Neuronal stem cell (in vitro differentiated cells): ENCODE measurements at regions not wholly inside any gene's neighbourhood (a gene's known extent, or its start where the extent isn't known, plus 50 kb on each side); places are given as distances from the start of the nearest gene placed in this dataset.

Experiments
- DNase-seq: peaks from one replicate; pipeline ENCODE4 v3.0.0-alpha.2; 2013; ENCODE audit warnings: low spot score
- H2AFZ ChIP-seq: one replicate; pipeline ENCODE4 v1.6.1; 2013; ENCODE audit warnings: mild to moderate bottlenecking, low read length, inconsistent platforms
- H2AK5ac ChIP-seq: 2 replicates; pipeline ENCODE4 v1.6.1; 2013; ENCODE audit warnings: low read depth, mild to moderate bottlenecking, inconsistent platforms, low read length, moderate library complexity, mixed read lengths
- H2BK120ac ChIP-seq: 2 replicates; pipeline ENCODE4 v1.6.1; 2013; ENCODE audit warnings: low read depth, mild to moderate bottlenecking, inconsistent platforms, low read length, moderate library complexity, mixed read lengths
- H2BK12ac ChIP-seq: one replicate; pipeline ENCODE4 v1.6.1; 2013; ENCODE audit warnings: low read length, inconsistent platforms
- H2BK15ac ChIP-seq: 2 replicates; pipeline ENCODE4 v1.6.1; 2013; ENCODE audit warnings: mild to moderate bottlenecking, low read length, inconsistent platforms, mixed read lengths
- H2BK5ac ChIP-seq: one replicate; pipeline ENCODE4 v1.6.1; 2013; ENCODE audit warnings: inconsistent platforms, mild to moderate bottlenecking, low read length, moderate library complexity
- H3K14ac ChIP-seq: one replicate; pipeline ENCODE4 v1.6.1; 2013; ENCODE audit warnings: low read length, inconsistent platforms
- H3K18ac ChIP-seq: 2 replicates; pipeline ENCODE4 v1.6.1; 2013; ENCODE audit warnings: low read length, inconsistent platforms
- H3K23ac ChIP-seq: 2 replicates; pipeline ENCODE4 v1.6.1; 2013; ENCODE audit warnings: low read depth, mild to moderate bottlenecking, mixed read lengths, low read length, inconsistent platforms; ENCODE audit not compliant: poor library complexity
- H3K27ac ChIP-seq: replicated peaks from 3 replicates; pipeline ENCODE4 v1.5.1; 2013; ENCODE audit warnings: low read length, inconsistent platforms
- H3K27me3 ChIP-seq, 3 experiments: 2 replicates each; pipeline ENCODE4 v1.6.1; 2013; ENCODE audit warnings: low read length in 3 of 3, mild to moderate bottlenecking in 2 of 3, inconsistent platforms in 1 of 3, low read depth in 1 of 3, mixed read lengths in 1 of 3, moderate library complexity in 1 of 3; ENCODE audit not compliant: control insufficient read depth in 3 of 3, insufficient read depth in 3 of 3
- H3K36me3 ChIP-seq, 2 donors: replicated peaks in 1 of 2; 2 replicates each; pipeline ENCODE4 v1.6.1; 2013; ENCODE audit warnings: low read length in 2 of 2; ENCODE audit not compliant: control insufficient read depth in 2 of 2, insufficient read depth in 2 of 2
- H3K4ac ChIP-seq: 2 replicates; pipeline ENCODE4 v1.6.1; 2013; ENCODE audit warnings: inconsistent platforms, mild to moderate bottlenecking, low read length, moderate library complexity
- H3K4me1 ChIP-seq, 2 donors: 1 replicate in 1 of 2; 2 replicates in 1 of 2; pipeline ENCODE4 v1.6.1; 2013; ENCODE audit warnings: low read length in 2 of 2, low read depth in 1 of 2; ENCODE audit not compliant: control insufficient read depth in 2 of 2, insufficient read depth in 1 of 2
- H3K4me2 ChIP-seq: one replicate; pipeline ENCODE4 v1.6.1; 2013; ENCODE audit warnings: mild to moderate bottlenecking, low read length, inconsistent platforms; ENCODE audit not compliant: insufficient read depth, poor library complexity, severe bottlenecking
- H3K4me3 ChIP-seq, 2 donors: 2 replicates each; pipeline ENCODE4 v1.5.1; 2013; ENCODE audit warnings: low read length in 2 of 2, mild to moderate bottlenecking in 2 of 2, inconsistent platforms in 1 of 2, moderate library complexity in 1 of 2
- H3K79me1 ChIP-seq: one replicate; pipeline ENCODE4 v1.6.1; 2013; ENCODE audit warnings: low read depth, mild to moderate bottlenecking, inconsistent platforms, low read length, moderate library complexity
- H3K9ac ChIP-seq: one replicate; pipeline ENCODE4 v1.6.1; 2013; ENCODE audit warnings: mild to moderate bottlenecking, low read depth, low read length, inconsistent platforms; ENCODE audit not compliant: poor library complexity
- H3K9me3 ChIP-seq, 2 donors: replicated peaks in 1 of 2; 2 replicates each; pipeline versions ENCODE3 to v1.6.1; 2013; ENCODE audit warnings: low read length in 2 of 2, mild to moderate bottlenecking in 2 of 2, inconsistent platforms in 1 of 2, low read depth in 1 of 2, mixed read lengths in 1 of 2, moderate library complexity in 1 of 2; ENCODE audit not compliant: control insufficient read depth in 2 of 2, insufficient read depth in 1 of 2
- H4K8ac ChIP-seq: one replicate; pipeline ENCODE4 v1.6.1; 2013; ENCODE audit warnings: low read depth, mild to moderate bottlenecking, inconsistent platforms, low read length, moderate library complexity
- H4K91ac ChIP-seq: one replicate; pipeline ENCODE4 v1.6.1; 2013; ENCODE audit warnings: low read length, low read depth, mild to moderate bottlenecking, inconsistent platforms; ENCODE audit not compliant: poor library complexity
- WGBS, 2 donors: extraction: QIAGEN DNeasy Blood & Tissue Kit; methylation state at CpG; one replicate each; pipeline ENCODE4 v1.1.7; 2013; ENCODE audit warnings: missing lambda C conversion rate in 2 of 2, mixed read lengths in 1 of 2; ENCODE audit not compliant: insufficient read length in 2 of 2, insufficient replicate concordance in 1 of 2; ENCODE audit errors: extremely low coverage in 2 of 2; 5-methylcytosine and 5-hydroxymethylcytosine counted together

DNA sequence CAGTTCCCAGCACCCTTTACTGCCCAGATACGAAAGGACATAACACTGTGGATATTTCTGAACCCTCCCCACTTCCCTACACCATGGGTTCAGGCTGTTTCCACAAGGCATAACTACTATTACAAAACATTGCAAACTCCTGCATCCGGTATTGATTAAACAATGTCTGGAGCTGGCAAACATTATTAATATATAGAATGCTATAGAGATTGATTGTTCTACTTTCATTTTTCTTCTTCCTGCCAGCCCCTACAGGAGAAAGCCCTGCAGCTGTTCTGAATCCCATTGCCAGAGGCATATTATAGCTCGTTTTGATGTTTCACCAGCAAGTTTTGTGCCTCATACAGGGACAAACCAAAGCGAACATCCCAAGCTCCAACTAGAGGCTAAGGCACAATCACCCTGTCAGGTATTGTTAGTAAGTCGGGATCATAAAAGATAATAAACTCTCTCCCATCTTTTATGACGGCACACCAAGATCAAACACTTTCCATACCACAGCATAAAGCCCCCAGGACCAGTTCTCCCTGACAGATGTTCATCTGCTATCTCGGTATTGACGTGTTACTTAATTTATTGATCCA lies 331.1 kb upstream of the NT5E start:
- H3K14ac ChIP-seq: no peak overlapping the region
- H3K27ac ChIP-seq: no peak overlapping the region
- H2BK5ac ChIP-seq: no peak overlapping the region
- H3K23ac ChIP-seq: no peak overlapping the region
- H3K4ac ChIP-seq: no peak overlapping the region
- H3K9ac ChIP-seq: no peak overlapping the region
- peaks cover 0 to 2% of the 10 kb centered on the region in 2 donors for H3K4me1 ChIP-seq
- no peak overlapping the region for H4K8ac ChIP-seq
- no peaks in the 10 kb centered on the region for H3K27me3 ChIP-seq
- no peak overlapping the region for H2BK120ac ChIP-seq
- H3K79me1 ChIP-seq: no peaks in the 10 kb centered on the region
- no peak overlapping the region for H3K4me2 ChIP-seq
- H2AK5ac ChIP-seq: no peak overlapping the region
- no peaks in the 10 kb centered on the region for H3K36me3 ChIP-seq
- DNase-seq: no peak
- no peak overlapping the region for H2AFZ ChIP-seq
- WGBS, 2 donors: no CpG with 5 or more reads among the region's 8 CpGs
- H2BK15ac ChIP-seq: no peak overlapping the region
- H2BK12ac ChIP-seq: no peak overlapping the region
- H3K4me3 ChIP-seq: no peak overlapping the region
- H3K9me3 ChIP-seq: no peaks in the 10 kb centered on the region
- no peak overlapping the region for H3K18ac ChIP-seq
- no peak overlapping the region for H4K91ac ChIP-seq

DNA sequence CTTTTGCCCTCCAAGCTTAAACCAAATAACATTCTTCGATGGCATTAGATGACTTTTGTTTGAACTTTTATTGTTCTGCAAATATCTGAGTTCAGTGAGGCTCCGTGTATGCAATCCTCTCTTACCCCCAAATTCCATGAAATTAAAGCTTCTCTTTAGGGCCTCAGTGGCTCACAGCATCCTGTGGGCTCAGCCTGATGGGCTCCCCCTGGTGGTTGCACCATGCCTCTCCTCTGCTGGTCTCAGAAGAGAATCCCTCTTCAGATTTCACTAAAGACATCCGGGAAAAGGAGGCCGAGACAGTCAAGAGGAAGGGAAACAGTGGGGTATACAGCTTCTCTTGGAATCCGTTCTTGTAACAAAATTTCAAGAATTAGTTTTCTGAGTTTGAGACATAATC lies 331.6 kb upstream of the NT5E start:
- Histone ChIP-seq H3K27me3 (no peaks in the 10 kb centered on the region), H2AFZ (no peak overlapping the region), H3K36me3 (no peaks in the 10 kb centered on the region), H3K14ac (no peak overlapping the region), H4K8ac (no peak overlapping the region), H4K91ac (no peak overlapping the region), H3K4ac (no peak overlapping the region), H3K18ac (no peak overlapping the region), H3K4me1 (peaks cover 0 to 2% of the 10 kb centered on the region in 2 donors), H3K27ac (no peak overlapping the region), H3K4me2 (no peak overlapping the region), H3K9me3 (no peaks in the 10 kb centered on the region), H2BK12ac (no peak overlapping the region), H2BK15ac (no peak overlapping the region), H3K23ac (no peak overlapping the region), H3K9ac (no peak overlapping the region), H2BK120ac (no peak overlapping the region), H2AK5ac (no peak overlapping the region), H3K4me3 (no peak overlapping the region), H3K79me1 (no peaks in the 10 kb centered on the region), H2BK5ac (no peak overlapping the region)
- DNase-seq: no peak
- WGBS, 2 donors: no CpG with 5 or more reads among the region's 5 CpGs

GRCh38 chr6:85116475-85116874 lies 333.4 kb upstream of the NT5E start:
- Histone ChIP-seq H2BK5ac (no peak overlapping the region), H3K27me3 (no peaks in the 10 kb centered on the region), H2BK12ac (no peak overlapping the region), H3K9me3 (no peaks in the 10 kb centered on the region), H3K18ac (no peak overlapping the region), H3K4me1 (peaks cover 0 to 2% of the 10 kb centered on the region in 2 donors), H3K4me3 (no peak overlapping the region), H3K36me3 (no peaks in the 10 kb centered on the region), H3K4me2 (no peak overlapping the region), H4K91ac (no peak overlapping the region), H3K9ac (no peak overlapping the region), H2AFZ (no peak overlapping the region), H3K14ac (no peak overlapping the region), H3K79me1 (no peaks in the 10 kb centered on the region), H3K27ac (no peak overlapping the region), H3K4ac (no peak overlapping the region), H3K23ac (no peak overlapping the region), H2BK120ac (no peak overlapping the region), H2BK15ac (no peak overlapping the region), H4K8ac (no peak overlapping the region), H2AK5ac (no peak overlapping the region)
- whole genome bisulfite sequencing, 2 donors: no CpG with 5 or more reads among the region's 3 CpGs
- no peak for DNase-seq

- Histone ChIP-seq H4K91ac (no peak overlapping the region), H2AFZ (no peak overlapping the region), H3K18ac (no peak overlapping the region), H3K27me3 (no peaks in the 10 kb centered on the region), H3K9me3 (no peaks in the 10 kb centered on the region), H2BK120ac (no peak overlapping the region), H4K8ac (no peak overlapping the region), H3K14ac (no peak overlapping the region), H3K23ac (no peak overlapping the region), H3K79me1 (no peaks in the 10 kb centered on the region), H2BK5ac (no peak overlapping the region), H3K4me1 (peaks cover 0 to 6% of the 10 kb centered on the region in 2 donors), H3K27ac (no peak overlapping the region), H2BK15ac (no peak overlapping the region), H3K4me2 (no peak overlapping the region), H3K4ac (no peak overlapping the region), H2BK12ac (no peak overlapping the region), H3K36me3 (no peaks in the 10 kb centered on the region), H2AK5ac (no peak overlapping the region), H3K9ac (no peak overlapping the region), H3K4me3 (no peak overlapping the region)
- DNase-seq: no peak
- no CpG with 5 or more reads among the region's 2 CpGs for WGBS, 2 donors
Measured at GRCh38 chr6:85115876-85116275, 334.0 kb upstream of the NT5E start.
